ENCODE measurements at regions not wholly inside any gene's neighbourhood (a gene's known extent, or its start where the extent isn't known, plus 50 kb on each side); places are given as distances from the start of the nearest gene placed in this dataset.

DNA sequence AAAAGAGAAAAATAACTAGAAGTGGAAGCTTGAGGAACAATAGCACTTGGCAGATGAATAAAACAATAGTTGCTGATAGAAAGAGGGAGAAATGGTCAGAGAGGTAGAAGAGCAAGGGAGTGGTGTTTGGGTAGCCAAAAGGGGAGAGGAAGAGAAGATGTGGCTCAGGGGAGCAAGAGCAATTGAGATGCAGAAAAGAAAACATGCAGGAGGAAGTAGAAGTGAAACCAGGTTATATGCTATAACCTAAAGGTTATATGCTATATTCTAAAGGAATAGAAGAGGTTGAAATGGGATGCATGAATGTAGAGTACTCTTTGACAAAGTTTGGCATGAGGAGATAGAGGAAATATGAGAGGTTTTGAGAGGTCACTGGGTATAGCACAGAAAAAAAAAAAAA is 759.5 kb downstream of the SATB2 start:
- no peak for DNase-seq

GRCh38 chr2:198697794-198698193 is 759.9 kb downstream of the SATB2 start:
- no peak for DNase-seq

- DNase-seq = no peak
Observed at GRCh38 chr2:198697218-198697617, 760.5 kb downstream of the SATB2 start.

- no peak for DNase-seq
Observed at GRCh38 chr2:198695879-198696278, 761.9 kb downstream of the SATB2 start.

DNA sequence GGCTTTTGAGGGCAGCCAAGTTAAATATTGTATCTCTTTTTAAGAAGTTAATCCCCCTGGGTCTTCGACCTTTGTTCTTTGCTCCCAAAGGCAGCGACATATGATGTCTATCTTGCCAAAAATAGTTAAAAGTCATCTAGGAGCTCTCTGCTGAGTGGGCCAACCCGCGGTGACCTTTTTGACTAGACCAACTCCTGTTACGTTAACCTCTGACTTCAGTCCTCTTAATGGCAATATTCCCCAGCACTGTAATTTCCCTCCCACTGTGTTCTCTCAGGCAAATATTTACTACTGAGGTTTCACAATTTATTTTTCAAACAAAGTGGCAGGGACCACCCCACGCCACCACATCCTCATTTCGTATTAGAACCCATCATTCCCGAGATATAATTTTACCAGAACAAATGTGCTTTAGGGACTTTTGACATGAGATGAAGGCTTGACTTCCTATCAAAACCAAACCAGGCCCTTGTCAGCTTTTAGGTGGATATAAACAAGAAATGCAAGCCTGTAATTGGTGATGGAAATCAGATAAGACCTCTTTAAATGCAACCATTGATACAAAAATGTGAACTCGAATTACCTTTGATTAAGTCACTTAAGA is 764.7 kb downstream of the SATB2 start:
- DNase-seq = no peak

DNA sequence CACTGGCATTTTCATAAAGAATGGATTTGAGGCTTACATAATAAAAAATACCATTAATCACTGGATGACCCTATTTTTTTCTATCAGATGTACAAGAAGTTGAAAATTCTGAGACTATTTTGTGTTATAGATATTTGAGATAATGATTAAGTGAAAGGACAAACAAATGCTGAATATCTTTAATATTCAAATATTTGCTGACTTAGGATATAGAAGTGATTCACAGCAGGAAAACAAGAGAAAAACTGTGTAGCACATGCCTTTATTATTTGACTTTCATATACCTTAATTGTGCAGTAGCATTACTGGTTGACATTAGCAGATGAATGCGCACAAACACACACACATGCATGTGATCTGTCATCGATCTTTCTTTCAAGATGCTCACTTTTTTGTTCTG is 766.5 kb downstream of the SATB2 start:
- DNase-seq = no peak

GRCh38 chr2:198664321-198664720 is 793.4 kb downstream of the SATB2 start:
- DNase-seq = no peak

- no peak for DNase-seq
Observed at GRCh38 chr2:198662905-198663304, 794.8 kb downstream of the SATB2 start.

GRCh38 chr2:198660501-198660900 is 797.2 kb downstream of the SATB2 start:
- no peak for DNase-seq

- DNase-seq = no peak
Observed at GRCh38 chr2:198659096-198659870, 798.5 kb downstream of the SATB2 start.

DNA sequence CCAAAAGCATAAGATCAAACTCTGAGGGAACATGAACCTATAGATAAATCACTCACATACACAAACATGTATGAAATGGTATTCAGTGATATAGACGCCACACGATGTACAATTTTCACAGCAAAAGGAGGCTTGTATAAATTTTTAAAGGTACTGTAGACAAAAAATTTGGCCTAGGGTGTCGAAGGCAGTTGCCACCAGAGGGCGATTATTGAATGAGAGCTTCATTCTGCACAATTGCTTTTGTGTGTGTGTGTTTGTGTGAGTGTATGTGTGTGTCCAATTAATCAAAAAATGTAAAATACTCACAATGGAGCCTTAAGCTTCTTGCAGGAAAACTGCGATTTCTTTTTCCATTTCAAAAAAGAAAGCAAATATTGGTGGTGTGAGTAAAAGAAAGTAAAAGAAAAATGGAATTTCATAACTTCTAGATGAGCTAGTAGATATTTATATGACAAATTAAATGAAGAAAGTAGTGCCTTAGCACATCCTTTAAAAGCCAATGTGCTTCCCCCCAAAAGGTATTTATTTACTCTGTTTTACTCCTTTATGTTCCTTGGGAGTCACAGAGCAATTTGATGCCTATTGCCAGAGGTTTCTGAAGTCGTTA is 800.1 kb downstream of the SATB2 start:
- no peak for DNase-seq

DNA sequence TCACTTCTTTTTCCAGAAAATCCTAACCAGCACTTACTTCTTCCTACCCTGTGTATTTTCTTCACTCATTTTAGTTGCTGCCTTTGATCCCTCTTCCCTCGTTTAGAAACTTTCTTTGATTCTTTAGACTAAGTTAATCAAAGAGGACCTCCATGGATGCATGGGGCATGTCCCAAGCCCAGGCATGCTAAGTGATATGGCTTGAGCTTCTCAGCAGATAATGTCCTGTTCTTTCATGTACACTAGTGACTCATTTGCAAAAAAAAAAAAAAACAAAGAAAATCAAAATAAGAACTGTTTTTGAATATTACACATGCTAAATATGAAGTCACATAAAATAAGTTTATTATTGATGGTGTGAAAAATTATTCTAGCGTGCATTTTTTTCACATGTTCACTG is 800.9 kb downstream of the SATB2 start:
- no peak for DNase-seq

- no peak for DNase-seq
Observed at GRCh38 chr2:198654646-198655045, 803.1 kb downstream of the SATB2 start.

- DNase-seq = no peak
Observed at GRCh38 chr2:198653311-198653710, 804.4 kb downstream of the SATB2 start.

DNA sequence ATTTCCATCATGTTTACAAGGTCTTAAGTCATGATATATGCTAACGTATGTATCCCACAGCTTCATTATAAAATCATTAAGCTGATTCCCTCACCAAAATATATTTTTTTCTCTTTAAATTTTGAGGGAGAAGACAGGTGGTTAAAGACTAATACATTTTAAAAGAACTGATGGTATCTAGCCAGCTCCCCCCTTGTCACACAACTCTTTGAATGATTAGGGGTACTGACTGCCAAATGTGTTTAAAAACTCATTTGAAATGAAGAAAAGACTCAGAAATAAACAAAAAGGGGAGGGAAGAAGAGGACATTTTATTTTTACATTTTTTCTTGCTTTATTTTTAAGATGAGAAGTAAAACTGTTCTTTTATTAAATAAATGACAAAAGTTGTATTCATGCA is 805.3 kb downstream of the SATB2 start:
- DNase-seq = no peak

- DNase-seq = no peak
Observed at GRCh38 chr2:198645816-198646215, 811.9 kb downstream of the SATB2 start.

DNA sequence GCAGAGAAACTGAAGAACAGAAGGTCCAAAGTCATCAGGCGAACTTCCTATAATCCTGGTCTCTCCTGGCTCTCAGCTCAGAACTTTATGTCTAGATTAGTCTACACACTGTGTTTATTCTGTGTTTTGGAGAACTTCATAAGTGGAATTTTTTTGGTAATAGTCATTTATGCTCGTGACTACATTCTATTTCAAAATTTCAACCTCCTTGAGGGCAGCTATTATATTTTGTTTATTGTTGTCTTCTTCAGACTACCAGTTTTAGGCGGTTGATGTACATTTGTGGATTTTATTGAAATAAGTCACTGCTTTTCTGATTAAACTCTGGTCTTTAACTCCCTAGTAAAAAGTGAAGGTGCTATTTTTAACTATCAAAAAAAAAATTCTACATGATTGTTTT is 816.6 kb downstream of the SATB2 start:
- no peak for DNase-seq

DNA sequence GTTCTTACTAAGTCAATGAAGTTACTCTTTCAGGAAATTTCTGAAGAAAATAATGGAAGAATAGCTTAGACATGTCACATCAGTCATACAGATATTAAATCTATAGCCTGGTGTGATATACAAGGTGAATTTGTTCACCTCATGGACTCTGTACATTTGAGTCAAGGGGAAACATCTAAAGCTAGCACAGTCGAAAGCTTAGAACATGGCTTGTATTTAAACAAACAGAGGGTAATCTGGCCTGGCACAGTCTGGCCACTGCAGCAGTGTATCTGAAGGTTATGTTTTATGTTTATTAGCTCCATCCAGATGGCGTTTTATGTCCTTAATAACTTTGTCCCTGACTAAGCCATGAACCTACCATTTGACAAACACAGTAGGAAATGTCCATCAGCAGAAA is 817.3 kb downstream of the SATB2 start:
- no peak for DNase-seq

GRCh38 chr2:198639580-198639979 is 818.2 kb downstream of the SATB2 start:
- no peak for DNase-seq

DNA sequence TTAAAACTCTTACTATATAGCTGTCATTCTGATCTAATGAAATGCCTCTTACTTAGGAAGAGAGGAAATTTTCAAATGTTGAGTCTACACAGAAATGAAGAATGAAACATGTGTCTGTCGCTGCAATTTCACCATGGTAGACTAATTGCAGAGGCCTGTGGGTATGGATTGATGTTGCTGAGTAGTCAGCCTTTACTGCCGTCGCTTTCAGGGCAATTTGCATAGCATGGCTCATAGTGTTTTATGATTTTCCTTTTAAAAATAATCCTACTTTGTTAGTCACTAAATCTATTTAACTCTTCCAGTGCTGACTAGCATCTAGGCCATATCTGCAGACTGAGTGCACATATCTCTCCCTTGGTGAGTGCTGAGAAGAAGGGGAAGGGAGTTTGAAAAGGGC is 819.2 kb downstream of the SATB2 start:
- no peak for DNase-seq

DNA sequence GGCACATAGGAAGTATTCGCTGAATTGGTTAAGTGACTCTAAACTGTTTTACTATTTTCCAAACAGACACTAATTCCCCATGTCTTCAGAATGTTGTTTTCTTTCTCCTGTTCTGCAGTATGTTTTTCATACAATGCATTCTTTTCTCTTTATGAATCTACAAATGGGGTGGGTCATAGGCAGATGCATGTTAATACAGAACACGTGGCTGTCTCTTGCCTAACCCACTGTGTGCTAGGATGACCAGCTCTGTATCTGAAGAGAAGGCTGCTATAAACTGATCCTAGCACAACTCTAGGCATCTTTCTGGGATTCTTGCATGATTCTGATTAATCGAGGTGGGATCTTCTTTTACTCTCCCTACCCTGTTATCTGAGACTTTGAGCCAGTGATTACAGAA is 826.0 kb downstream of the PLCL1 start:
- no peak for DNase-seq

- DNase-seq = no peak
Observed at GRCh38 chr2:198628596-198628995, 824.2 kb downstream of the PLCL1 start.

DNA sequence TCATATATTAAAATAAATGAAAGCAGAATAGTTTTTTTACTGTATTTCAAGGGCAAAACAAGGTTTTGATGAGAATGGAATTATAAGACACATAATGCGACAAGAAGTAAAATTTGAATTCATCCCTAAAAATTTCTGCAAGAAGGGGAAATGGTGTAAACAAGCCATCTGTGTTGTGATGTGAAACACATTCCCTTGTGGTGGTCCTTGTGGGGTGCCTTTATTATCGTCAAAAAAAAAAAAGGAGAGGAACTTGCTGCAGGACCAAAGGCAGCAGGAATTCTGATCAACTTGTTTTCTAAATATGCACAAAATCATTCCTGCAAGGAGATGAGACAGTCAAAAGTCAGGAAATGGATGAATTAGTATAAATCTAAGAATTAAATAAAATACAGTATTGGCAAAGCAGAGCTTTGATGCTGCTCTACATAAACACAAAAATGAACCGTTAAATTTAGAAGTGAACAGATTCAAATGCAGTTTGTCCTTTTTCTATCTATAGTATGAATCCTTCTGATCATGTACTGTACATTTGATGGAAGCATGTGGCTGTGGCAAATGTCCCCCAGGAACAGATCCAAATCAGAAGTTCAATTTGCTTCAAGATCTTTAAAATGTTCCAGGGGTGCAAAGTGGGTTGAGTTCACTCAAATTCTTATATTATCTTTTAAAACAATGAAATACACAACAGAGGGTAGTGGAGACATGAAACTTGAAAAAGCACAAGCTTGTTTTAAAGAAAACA is 818.8 kb downstream of the PLCL1 start:
- DNase-seq = no peak

- DNase-seq = no peak
Observed at GRCh38 chr2:198615972-198616371, 811.6 kb downstream of the PLCL1 start.
